ENCODE measurements at regions not wholly inside any gene's neighbourhood (a gene's known extent, or its start where the extent isn't known, plus 50 kb on each side); places are given as distances from the start of the nearest gene placed in this dataset.
A peak's percentile ranks its signal among the peaks of the same experiment; 100 is the strongest.

DNA sequence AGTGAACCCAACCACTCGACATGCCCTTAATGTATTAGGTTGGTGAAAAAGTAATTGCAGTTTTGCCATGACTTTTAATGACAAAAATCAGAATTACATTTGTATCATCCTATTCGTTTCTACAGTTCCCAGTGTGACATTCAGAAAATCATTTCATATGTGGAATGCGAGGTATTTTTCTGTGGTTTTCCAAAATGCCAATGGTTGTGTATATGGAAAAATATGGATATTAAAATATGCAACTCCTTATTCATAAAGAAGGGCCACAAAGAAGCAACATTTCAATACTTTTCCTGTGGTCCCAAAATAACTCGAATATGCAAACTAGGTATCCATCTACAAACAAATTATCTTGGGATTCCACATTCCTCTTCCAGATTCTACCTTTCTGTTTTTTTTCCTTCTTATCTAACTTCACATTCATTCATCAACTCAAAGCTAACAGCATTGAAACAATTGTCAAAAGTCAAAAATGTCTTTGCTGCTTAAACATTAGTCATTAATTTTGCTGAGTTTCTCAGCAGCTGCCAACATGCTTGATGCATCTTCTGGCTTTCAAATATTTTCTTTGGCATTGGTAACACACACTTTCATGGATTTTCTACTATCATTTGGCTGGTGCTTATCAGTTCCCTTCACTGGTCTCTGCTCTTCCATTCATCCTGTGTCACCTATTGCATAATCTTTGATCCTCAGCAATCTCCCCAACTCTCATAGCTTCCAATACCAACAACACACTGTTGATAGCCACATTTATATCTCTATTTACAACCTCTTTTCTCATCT is 1445.4 kb downstream of the EFNB2 start:
- H3K9me3 ChIP-seq (ENCODE audit: control insufficient read depth, low read length), result no peaks in the 10 kb centered on the region
- DNase-seq (no peak), ATAC-seq (ENCODE audit: low FRiP score) (no peak)
- H3K4me3 ChIP-seq (ENCODE audit: low read length in 2 of 2), result no peak overlapping the region
- no peak overlapping the region for H3K27ac ChIP-seq (ENCODE audit: low read depth in 1 of 2, low read length in 2 of 2)
- intact Hi-C loops (cut with DNase I), result no loop called here
- 65 to 67% methylated on average over 4 of the region's 4 CpGs for WGBS, 2 donors
- H3K36me3 ChIP-seq (ENCODE audit: control insufficient read depth in 1 of 2, insufficient read depth in 2 of 2, low read length in 1 of 2), result no peaks in the 10 kb centered on the region
- H3K4me1 ChIP-seq (ENCODE audit: control insufficient read depth in 1 of 2, insufficient read depth in 2 of 2, low read length in 2 of 2), result no peaks in the 10 kb centered on the region
- no peaks in the 10 kb centered on the region for H3K27me3 ChIP-seq (ENCODE audit: control insufficient read depth in 1 of 2, insufficient read depth in 2 of 2, low read length in 1 of 2)

- Histone ChIP-seq H3K27me3 (ENCODE audit: control insufficient read depth in 1 of 2, insufficient read depth in 2 of 2, low read length in 1 of 2) (no peaks in the 10 kb centered on the region), H3K36me3 (ENCODE audit: control insufficient read depth in 1 of 2, insufficient read depth in 2 of 2, low read length in 1 of 2) (no peaks in the 10 kb centered on the region), H3K4me3 (ENCODE audit: low read length in 2 of 2) (no peak overlapping the region), H3K27ac (ENCODE audit: low read depth in 1 of 2, low read length in 2 of 2) (no peak overlapping the region), H3K9me3 (ENCODE audit: control insufficient read depth, low read length) (no peaks in the 10 kb centered on the region), H3K4me1 (ENCODE audit: control insufficient read depth in 1 of 2, insufficient read depth in 2 of 2, low read length in 2 of 2) (no peaks in the 10 kb centered on the region)
- intact Hi-C loops (cut with DNase I), result no loop called here
- ATAC-seq (ENCODE audit: low FRiP score) (no peak), DNase-seq (no peak)
- WGBS, 2 donors, result 58 to 65% methylated on average over 4 of the region's 4 CpGs
Observed at GRCh38 chr13:105087945-105088344, 1447.5 kb downstream of the EFNB2 start.

DNA sequence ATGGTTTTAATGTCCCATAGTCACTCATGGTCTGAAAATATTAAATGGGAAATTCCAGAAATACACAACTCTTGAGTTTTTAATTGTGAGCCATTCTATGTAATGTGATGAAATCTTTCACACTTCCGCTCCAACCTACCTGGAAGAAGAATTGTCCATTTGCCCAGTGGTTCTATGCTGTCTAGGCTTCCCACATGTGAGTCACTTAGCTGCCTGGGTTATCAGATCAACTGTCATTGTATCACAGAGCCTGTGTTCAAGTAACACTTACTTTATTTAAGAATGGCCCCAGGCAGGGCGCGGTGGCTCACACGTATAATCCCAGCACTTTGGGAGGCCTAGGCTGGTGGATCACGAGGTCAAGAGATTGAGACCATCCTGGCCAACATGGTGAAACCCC is 1450.5 kb downstream of the EFNB2 start:
- no peak overlapping the region for H3K27ac ChIP-seq (ENCODE audit: low read depth in 1 of 2, low read length in 2 of 2)
- no peaks in the 10 kb centered on the region for H3K36me3 ChIP-seq (ENCODE audit: control insufficient read depth in 1 of 2, insufficient read depth in 2 of 2, low read length in 1 of 2)
- H3K4me3 ChIP-seq (ENCODE audit: low read length in 2 of 2), result no peak overlapping the region
- H3K27me3 ChIP-seq (ENCODE audit: control insufficient read depth in 1 of 2, insufficient read depth in 2 of 2, low read length in 1 of 2), result no peaks in the 10 kb centered on the region
- WGBS, 2 donors, result 77% methylated on average over 5 of the region's 5 CpGs
- no peak for ATAC-seq (ENCODE audit: low FRiP score)
- intact Hi-C loops (cut with DNase I), result no loop called here
- DNase-seq, result no peak
- no peaks in the 10 kb centered on the region for H3K9me3 ChIP-seq (ENCODE audit: control insufficient read depth, low read length)
- H3K4me1 ChIP-seq (ENCODE audit: control insufficient read depth in 1 of 2, insufficient read depth in 2 of 2, low read length in 2 of 2), result no peaks in the 10 kb centered on the region

DNA sequence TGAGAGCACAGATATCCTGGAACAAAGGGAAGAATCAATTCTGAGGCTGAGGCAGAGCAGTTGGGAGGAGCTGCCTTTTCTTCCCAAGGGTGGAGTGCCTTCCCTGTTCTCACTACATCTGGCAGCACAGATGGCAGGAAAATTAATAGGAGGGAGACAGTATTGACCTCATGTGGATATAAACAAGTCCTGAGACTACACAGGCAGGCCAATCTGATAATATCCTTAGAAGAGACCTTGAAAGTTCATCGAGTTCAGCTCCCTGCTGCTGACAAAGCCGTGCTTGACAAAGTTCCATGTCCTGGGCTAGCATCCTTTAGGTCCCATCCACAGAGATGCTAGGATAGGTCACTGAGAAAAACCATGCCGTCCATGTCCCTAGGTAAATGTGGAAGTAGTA is 1451.5 kb downstream of the EFNB2 start:
- Histone ChIP-seq H3K27ac (ENCODE audit: low read depth in 1 of 2, low read length in 2 of 2) (no peak overlapping the region), H3K36me3 (ENCODE audit: control insufficient read depth in 1 of 2, insufficient read depth in 2 of 2, low read length in 1 of 2) (no peaks in the 10 kb centered on the region), H3K4me3 (ENCODE audit: low read length in 2 of 2) (no peak overlapping the region), H3K9me3 (ENCODE audit: control insufficient read depth, low read length) (no peaks in the 10 kb centered on the region), H3K4me1 (ENCODE audit: control insufficient read depth in 1 of 2, insufficient read depth in 2 of 2, low read length in 2 of 2) (no peaks in the 10 kb centered on the region), H3K27me3 (ENCODE audit: control insufficient read depth in 1 of 2, insufficient read depth in 2 of 2, low read length in 1 of 2) (no peaks in the 10 kb centered on the region)
- DNase-seq (no peak), ATAC-seq (ENCODE audit: low FRiP score) (peak; percentile 36)
- intact Hi-C loops (cut with DNase I), result no loop called here
- 68 to 69% methylated on average over 3 of the region's 3 CpGs for WGBS, 2 donors

DNA sequence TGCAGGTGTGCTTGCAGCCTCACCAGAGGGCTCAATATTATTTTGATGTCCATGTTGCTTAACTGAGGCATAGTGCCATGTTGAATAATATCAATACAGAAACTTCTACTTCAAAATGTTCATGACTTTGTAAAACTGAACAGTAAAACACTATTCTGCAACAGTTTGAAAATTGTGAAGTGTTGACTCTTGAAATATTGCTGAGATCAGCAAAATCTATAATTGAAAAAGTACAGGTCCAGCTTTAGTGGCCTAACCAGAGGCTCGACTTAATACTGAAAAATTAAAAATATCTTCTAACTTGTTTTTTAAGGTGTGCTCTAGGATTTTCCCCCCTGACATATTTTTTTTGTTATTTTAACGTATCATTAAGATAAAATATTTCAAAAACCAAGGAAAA is 1460.7 kb downstream of the EFNB2 start:
- intact Hi-C loops (cut with DNase I), result no loop called here
- Histone ChIP-seq H3K27ac (ENCODE audit: low read depth in 1 of 2, low read length in 2 of 2) (no peak overlapping the region), H3K4me1 (ENCODE audit: control insufficient read depth in 1 of 2, insufficient read depth in 2 of 2, low read length in 2 of 2) (no peaks in the 10 kb centered on the region), H3K36me3 (ENCODE audit: control insufficient read depth in 1 of 2, insufficient read depth in 2 of 2, low read length in 1 of 2) (no peaks in the 10 kb centered on the region), H3K4me3 (ENCODE audit: low read length in 2 of 2) (no peak overlapping the region), H3K27me3 (ENCODE audit: control insufficient read depth in 1 of 2, insufficient read depth in 2 of 2, low read length in 1 of 2) (no peaks in the 10 kb centered on the region), H3K9me3 (ENCODE audit: control insufficient read depth, low read length) (no peaks in the 10 kb centered on the region)
- WGBS, 2 donors, result 81 to 88% methylated on average over 2 of the region's 2 CpGs
- DNase-seq, result no peak
- no peak for ATAC-seq (ENCODE audit: low FRiP score)

- Histone ChIP-seq H3K27me3 (ENCODE audit: control insufficient read depth in 1 of 2, insufficient read depth in 2 of 2, low read length in 1 of 2) (no peaks in the 10 kb centered on the region), H3K4me3 (ENCODE audit: low read length in 2 of 2) (no peak overlapping the region), H3K36me3 (ENCODE audit: control insufficient read depth in 1 of 2, insufficient read depth in 2 of 2, low read length in 1 of 2) (no peaks in the 10 kb centered on the region), H3K9me3 (ENCODE audit: control insufficient read depth, low read length) (no peaks in the 10 kb centered on the region), H3K27ac (ENCODE audit: low read depth in 1 of 2, low read length in 2 of 2) (no peak overlapping the region), H3K4me1 (ENCODE audit: control insufficient read depth in 1 of 2, insufficient read depth in 2 of 2, low read length in 2 of 2) (no peaks in the 10 kb centered on the region)
- WGBS, 2 donors, result 97 to 99% methylated on average over 13 of the region's 13 CpGs
- ATAC-seq (ENCODE audit: low FRiP score), result no peak
- DNase-seq, result no peak
- intact Hi-C loops (cut with DNase I), result no loop called here
Observed at GRCh38 chr13:105073041-105073440, 1462.4 kb downstream of the EFNB2 start.

DNA sequence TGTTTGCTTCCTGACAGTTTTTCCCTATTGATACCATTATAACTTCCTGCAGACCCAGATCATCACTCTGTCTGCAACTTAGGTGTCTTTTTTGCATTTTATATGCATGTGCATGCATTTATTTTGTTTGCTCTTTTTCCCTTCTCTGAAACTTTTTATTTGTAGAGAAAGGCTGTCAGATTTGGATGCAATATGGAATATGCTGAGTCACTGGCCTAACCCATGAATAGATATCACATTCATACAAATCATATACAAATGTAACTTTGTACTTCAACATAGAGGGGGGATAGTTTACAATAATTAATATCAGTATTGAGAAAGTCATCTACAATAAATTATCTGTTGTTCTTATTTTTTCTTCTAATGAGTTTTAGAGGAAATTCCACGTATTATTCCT is 1465.0 kb downstream of the EFNB2 start:
- H3K9me3 ChIP-seq (ENCODE audit: control insufficient read depth, low read length), result no peaks in the 10 kb centered on the region
- ATAC-seq (ENCODE audit: low FRiP score) (no peak), DNase-seq (no peak)
- WGBS, 2 donors, result 93 to 98% methylated on average over 1 of the region's 1 CpG
- H3K27ac ChIP-seq (ENCODE audit: low read depth in 1 of 2, low read length in 2 of 2), result no peak overlapping the region
- H3K4me3 ChIP-seq (ENCODE audit: low read length in 2 of 2), result no peak overlapping the region
- no peaks in the 10 kb centered on the region for H3K4me1 ChIP-seq (ENCODE audit: control insufficient read depth in 1 of 2, insufficient read depth in 2 of 2, low read length in 2 of 2)
- no peaks in the 10 kb centered on the region for H3K36me3 ChIP-seq (ENCODE audit: control insufficient read depth in 1 of 2, insufficient read depth in 2 of 2, low read length in 1 of 2)
- H3K27me3 ChIP-seq (ENCODE audit: control insufficient read depth in 1 of 2, insufficient read depth in 2 of 2, low read length in 1 of 2), result no peaks in the 10 kb centered on the region
- intact Hi-C loops (cut with DNase I), result no loop called here

GRCh38 chr13:105069106-105069505 is 1466.4 kb downstream of the EFNB2 start:
- H3K36me3 ChIP-seq (ENCODE audit: control insufficient read depth in 1 of 2, insufficient read depth in 2 of 2, low read length in 1 of 2), result no peaks in the 10 kb centered on the region
- no peak overlapping the region for H3K4me3 ChIP-seq (ENCODE audit: low read length in 2 of 2)
- H3K4me1 ChIP-seq (ENCODE audit: control insufficient read depth in 1 of 2, insufficient read depth in 2 of 2, low read length in 2 of 2), result no peaks in the 10 kb centered on the region
- ATAC-seq (ENCODE audit: low FRiP score) (no peak), DNase-seq (no peak)
- no peaks in the 10 kb centered on the region for H3K9me3 ChIP-seq (ENCODE audit: control insufficient read depth, low read length)
- intact Hi-C loops (cut with DNase I), result no loop called here
- no peaks in the 10 kb centered on the region for H3K27me3 ChIP-seq (ENCODE audit: control insufficient read depth in 1 of 2, insufficient read depth in 2 of 2, low read length in 1 of 2)
- H3K27ac ChIP-seq (ENCODE audit: low read depth in 1 of 2, low read length in 2 of 2), result no peak overlapping the region

DNA sequence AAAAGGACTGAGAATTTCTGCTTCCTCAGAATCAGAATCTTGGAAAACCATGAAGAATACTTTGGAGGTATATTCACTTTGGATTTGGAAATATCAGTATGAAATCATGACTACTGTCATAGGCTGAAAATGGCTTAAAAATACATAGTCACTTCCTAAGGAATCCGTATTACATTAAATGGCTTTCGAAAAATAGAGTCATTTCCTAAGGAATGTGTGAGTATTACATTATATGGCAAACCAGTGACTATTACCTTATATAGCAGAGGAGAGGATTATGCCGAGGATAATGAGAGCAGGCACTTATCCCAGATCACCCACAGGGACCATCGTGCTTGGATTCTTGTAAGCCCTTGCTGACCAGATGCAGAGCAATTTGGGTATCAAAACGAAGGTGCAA is 1471.8 kb downstream of the EFNB2 start:
- Histone ChIP-seq H3K9me3 (ENCODE audit: control insufficient read depth, low read length) (no peaks in the 10 kb centered on the region), H3K27me3 (ENCODE audit: control insufficient read depth in 1 of 2, insufficient read depth in 2 of 2, low read length in 1 of 2) (no peaks in the 10 kb centered on the region), H3K36me3 (ENCODE audit: control insufficient read depth in 1 of 2, insufficient read depth in 2 of 2, low read length in 1 of 2) (no peaks in the 10 kb centered on the region), H3K4me1 (ENCODE audit: control insufficient read depth in 1 of 2, insufficient read depth in 2 of 2, low read length in 2 of 2) (no peaks in the 10 kb centered on the region), H3K27ac (ENCODE audit: low read depth in 1 of 2, low read length in 2 of 2) (no peak overlapping the region), H3K4me3 (ENCODE audit: low read length in 2 of 2) (no peak overlapping the region)
- WGBS, 2 donors, result 90 to 91% methylated on average over 5 of the region's 5 CpGs
- ATAC-seq (ENCODE audit: low FRiP score), result no peak
- DNase-seq, result no peak
- intact Hi-C loops (cut with DNase I), result no loop called here

All from aorta (tissue), 5 donors.